WTC11 (cell line): ENCODE measurements at regions not wholly inside any gene's neighbourhood (a gene's known extent, or its start where the extent isn't known, plus 50 kb on each side); places are given as distances from the start of the nearest gene placed in this dataset.

Experiments
- ATAC-seq: fragments of 200-7000 bp; cut with Tn5 transposase; 2 replicates; pipeline ENCODE4 v1.10.0; 2021; ENCODE audit warnings: mild to moderate bottlenecking, moderate library complexity
- CTCF ChIA-PET: fragments of 300-600 bp; sonication (Branson Sonifier 250); formaldehyde crosslinking; loops from one replicate; lab custom pipeline; 2021; ENCODE audit warnings: antibody characterized with exemption; lab: Charles Lee
- POLR2A ChIA-PET: fragments of 350-600 bp; sonication (Branson Sonifier 250); formaldehyde crosslinking; loops from one replicate; lab custom pipeline; 2021; ENCODE audit warnings: antibody characterized with exemption; lab: Charles Lee
- DNase-seq: peaks from one replicate; pipeline ENCODE4 v3.0.0; 2021; ENCODE audit warnings: low spot score
- H3K27ac Mint-ChIP-seq: 2 replicates; pipeline ENCODE4 v1.8.0; 2021; ENCODE audit warnings: mixed read lengths
- H3K27me3 Mint-ChIP-seq: 2 replicates; pipeline ENCODE4 v1.8.0; 2021; ENCODE audit warnings: low read depth, mild to moderate bottlenecking, moderate library complexity, mixed read lengths
- H3K36me3 Mint-ChIP-seq: 2 replicates; pipeline ENCODE4 v1.8.0; 2021; ENCODE audit warnings: mixed read lengths
- H3K4me1 Mint-ChIP-seq: 2 replicates; pipeline ENCODE4 v1.8.0; 2022; ENCODE audit warnings: mixed read lengths
- H3K4me3 Mint-ChIP-seq: 2 replicates; pipeline ENCODE4 v1.8.0; 2021; ENCODE audit warnings: mild to moderate bottlenecking, moderate library complexity, mixed read lengths
- H3K9me3 Mint-ChIP-seq: 2 replicates; pipeline ENCODE4 v1.8.0; 2021; ENCODE audit warnings: mixed read lengths
- CBFB ChIP-seq: sonication (generic); formaldehyde crosslinking; IDR thresholded peaks from 2 replicates; pipeline ENCODE4 v1.8.1; 2022; ENCODE audit warnings: mild to moderate bottlenecking, low read depth, missing genetic modification reagents
- EMX1 ChIP-seq: fragments of 250-450 bp; sonication (Bioruptor Pico); IDR thresholded peaks from 2 replicates; pipeline ENCODE4 v1.8.0; 2021; ENCODE audit warnings: mild to moderate bottlenecking
- FOXJ3 ChIP-seq: sonication (generic); formaldehyde crosslinking; IDR thresholded peaks from 2 replicates; pipeline ENCODE4 v1.9.0; 2021; ENCODE audit warnings: missing genetic modification reagents, mild to moderate bottlenecking, borderline replicate concordance
- NR2C2 ChIP-seq: sonication (generic); formaldehyde crosslinking; IDR thresholded peaks from 2 replicates; pipeline ENCODE4 v1.8.0; 2022; ENCODE audit warnings: mild to moderate bottlenecking, missing genetic modification reagents
- NR3C1 ChIP-seq: sonication (generic); formaldehyde crosslinking; conservative IDR thresholded peaks from 2 replicates; pipeline ENCODE4 v1.8.1; 2023; ENCODE audit warnings: low read depth, mild to moderate bottlenecking, missing genetic modification reagents
- SOX15 ChIP-seq: fragments of 250-450 bp; sonication (Bioruptor Pico); IDR thresholded peaks from 2 replicates; pipeline ENCODE4 v1.9.0; 2021; ENCODE audit warnings: mild to moderate bottlenecking
- TCF7 ChIP-seq: sonication (generic); formaldehyde crosslinking; IDR thresholded peaks from 2 replicates; pipeline ENCODE4 v1.8.0; 2022; ENCODE audit warnings: mild to moderate bottlenecking, low read depth, missing genetic modification reagents, moderate library complexity
- ZBTB21 ChIP-seq: sonication (generic); formaldehyde crosslinking; IDR thresholded peaks from 2 replicates; pipeline ENCODE4 v1.8.1; 2023; ENCODE audit warnings: mild to moderate bottlenecking, missing genetic modification reagents, borderline replicate concordance
- ZNF219 ChIP-seq: sonication (generic); formaldehyde crosslinking; IDR thresholded peaks from 2 replicates; pipeline ENCODE4 v1.8.0; 2023; ENCODE audit warnings: missing genetic modification reagents, mild to moderate bottlenecking, borderline replicate concordance
- ZNF396 ChIP-seq: fragments of 250-450 bp; sonication (Bioruptor Pico); IDR thresholded peaks from 2 replicates; pipeline ENCODE4 v1.8.0; 2021; ENCODE audit warnings: mild to moderate bottlenecking, moderate library complexity, borderline replicate concordance
- TF ChIP-seq, protein P1 (sequence below): sonication (generic); formaldehyde crosslinking; IDR thresholded peaks from 2 replicates; pipeline ENCODE4 v1.8.1; 2023; ENCODE audit warnings: mild to moderate bottlenecking, missing genetic modification reagents, borderline replicate concordance
- TF ChIP-seq, protein P2 (sequence below): sonication (generic); formaldehyde crosslinking; IDR thresholded peaks from 2 replicates; pipeline ENCODE4 v1.8.0; 2022; ENCODE audit warnings: mild to moderate bottlenecking, missing genetic modification reagents
- TF ChIP-seq, protein P3 (sequence below): sonication (generic); formaldehyde crosslinking; IDR thresholded peaks from 2 replicates; pipeline ENCODE4 v1.8.1; 2023; ENCODE audit warnings: mild to moderate bottlenecking, missing genetic modification reagents, moderate library complexity
- TF ChIP-seq, protein P4 (sequence below): sonication (generic); formaldehyde crosslinking; IDR thresholded peaks from 2 replicates; pipeline ENCODE4 v1.8.0; 2022; ENCODE audit warnings: mild to moderate bottlenecking, missing genetic modification reagents

DNA sequence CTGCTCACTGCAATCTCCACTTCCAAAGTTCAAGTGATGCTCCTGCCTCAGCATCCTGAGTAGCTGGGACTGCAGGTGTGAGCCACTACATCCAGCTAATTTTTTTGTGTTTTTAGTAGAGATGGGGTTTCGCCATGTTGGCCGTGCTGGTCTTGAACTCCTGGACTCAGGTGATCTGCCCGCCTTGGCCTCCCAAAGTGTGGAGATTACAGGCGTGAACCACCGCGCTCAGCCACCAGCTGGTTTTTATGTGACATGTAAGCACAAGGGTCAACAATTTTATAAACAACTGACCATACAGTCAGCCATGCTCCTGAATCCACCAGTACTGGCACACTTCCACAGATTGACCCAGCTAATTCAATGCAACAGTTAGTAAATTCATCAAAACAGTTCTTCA lies 526.3 kb upstream of the LRRC4C start:
- TF ChIP-seq NR3C1 (no peak), EMX1 (CRISPR knock-in tag) (no peak), TCF7 (CRISPR knock-in tag) (no peak), ZNF396 (no peak), ZNF219 (CRISPR knock-in tag) (no peak), SOX15 (CRISPR knock-in tag) (no peak), ZBTB21 (CRISPR knock-in tag) (no peak)
- TF ChIP-seq, protein P1, sequence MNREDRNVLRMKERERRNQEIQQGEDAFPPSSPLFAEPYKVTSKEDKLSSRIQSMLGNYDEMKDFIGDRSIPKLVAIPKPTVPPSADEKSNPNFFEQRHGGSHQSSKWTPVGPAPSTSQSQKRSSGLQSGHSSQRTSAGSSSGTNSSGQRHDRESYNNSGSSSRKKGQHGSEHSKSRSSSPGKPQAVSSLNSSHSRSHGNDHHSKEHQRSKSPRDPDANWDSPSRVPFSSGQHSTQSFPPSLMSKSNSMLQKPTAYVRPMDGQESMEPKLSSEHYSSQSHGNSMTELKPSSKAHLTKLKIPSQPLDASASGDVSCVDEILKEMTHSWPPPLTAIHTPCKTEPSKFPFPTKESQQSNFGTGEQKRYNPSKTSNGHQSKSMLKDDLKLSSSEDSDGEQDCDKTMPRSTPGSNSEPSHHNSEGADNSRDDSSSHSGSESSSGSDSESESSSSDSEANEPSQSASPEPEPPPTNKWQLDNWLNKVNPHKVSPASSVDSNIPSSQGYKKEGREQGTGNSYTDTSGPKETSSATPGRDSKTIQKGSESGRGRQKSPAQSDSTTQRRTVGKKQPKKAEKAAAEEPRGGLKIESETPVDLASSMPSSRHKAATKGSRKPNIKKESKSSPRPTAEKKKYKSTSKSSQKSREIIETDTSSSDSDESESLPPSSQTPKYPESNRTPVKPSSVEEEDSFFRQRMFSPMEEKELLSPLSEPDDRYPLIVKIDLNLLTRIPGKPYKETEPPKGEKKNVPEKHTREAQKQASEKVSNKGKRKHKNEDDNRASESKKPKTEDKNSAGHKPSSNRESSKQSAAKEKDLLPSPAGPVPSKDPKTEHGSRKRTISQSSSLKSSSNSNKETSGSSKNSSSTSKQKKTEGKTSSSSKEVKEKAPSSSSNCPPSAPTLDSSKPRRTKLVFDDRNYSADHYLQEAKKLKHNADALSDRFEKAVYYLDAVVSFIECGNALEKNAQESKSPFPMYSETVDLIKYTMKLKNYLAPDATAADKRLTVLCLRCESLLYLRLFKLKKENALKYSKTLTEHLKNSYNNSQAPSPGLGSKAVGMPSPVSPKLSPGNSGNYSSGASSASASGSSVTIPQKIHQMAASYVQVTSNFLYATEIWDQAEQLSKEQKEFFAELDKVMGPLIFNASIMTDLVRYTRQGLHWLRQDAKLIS (CRISPR knock-in tag) = no peak
- TF ChIP-seq, protein P2, sequence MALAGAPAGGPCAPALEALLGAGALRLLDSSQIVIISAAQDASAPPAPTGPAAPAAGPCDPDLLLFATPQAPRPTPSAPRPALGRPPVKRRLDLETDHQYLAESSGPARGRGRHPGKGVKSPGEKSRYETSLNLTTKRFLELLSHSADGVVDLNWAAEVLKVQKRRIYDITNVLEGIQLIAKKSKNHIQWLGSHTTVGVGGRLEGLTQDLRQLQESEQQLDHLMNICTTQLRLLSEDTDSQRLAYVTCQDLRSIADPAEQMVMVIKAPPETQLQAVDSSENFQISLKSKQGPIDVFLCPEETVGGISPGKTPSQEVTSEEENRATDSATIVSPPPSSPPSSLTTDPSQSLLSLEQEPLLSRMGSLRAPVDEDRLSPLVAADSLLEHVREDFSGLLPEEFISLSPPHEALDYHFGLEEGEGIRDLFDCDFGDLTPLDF (CRISPR knock-in tag) = no peak
- TF ChIP-seq, protein P3, sequence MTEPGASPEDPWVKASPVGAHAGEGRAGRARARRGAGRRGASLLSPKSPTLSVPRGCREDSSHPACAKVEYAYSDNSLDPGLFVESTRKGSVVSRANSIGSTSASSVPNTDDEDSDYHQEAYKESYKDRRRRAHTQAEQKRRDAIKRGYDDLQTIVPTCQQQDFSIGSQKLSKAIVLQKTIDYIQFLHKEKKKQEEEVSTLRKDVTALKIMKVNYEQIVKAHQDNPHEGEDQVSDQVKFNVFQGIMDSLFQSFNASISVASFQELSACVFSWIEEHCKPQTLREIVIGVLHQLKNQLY (CRISPR knock-in tag) = no peak
- Mint-ChIP-seq H3K9me3 (no peaks in the 10 kb centered on the region), H3K27ac (no peak overlapping the region), H3K4me3 (no peak overlapping the region), H3K4me1 (0 out of 2 replicates have a peak, but pooled peaks cover 3% of the 10 kb centered on the region), H3K27me3 (no peaks in the 10 kb centered on the region), H3K36me3 (no peaks in the 10 kb centered on the region)
- ChIA-PET CTCF (no interaction called here), POLR2A (no interaction called here)
- DNase-seq (no peak), ATAC-seq (no peak)

DNA sequence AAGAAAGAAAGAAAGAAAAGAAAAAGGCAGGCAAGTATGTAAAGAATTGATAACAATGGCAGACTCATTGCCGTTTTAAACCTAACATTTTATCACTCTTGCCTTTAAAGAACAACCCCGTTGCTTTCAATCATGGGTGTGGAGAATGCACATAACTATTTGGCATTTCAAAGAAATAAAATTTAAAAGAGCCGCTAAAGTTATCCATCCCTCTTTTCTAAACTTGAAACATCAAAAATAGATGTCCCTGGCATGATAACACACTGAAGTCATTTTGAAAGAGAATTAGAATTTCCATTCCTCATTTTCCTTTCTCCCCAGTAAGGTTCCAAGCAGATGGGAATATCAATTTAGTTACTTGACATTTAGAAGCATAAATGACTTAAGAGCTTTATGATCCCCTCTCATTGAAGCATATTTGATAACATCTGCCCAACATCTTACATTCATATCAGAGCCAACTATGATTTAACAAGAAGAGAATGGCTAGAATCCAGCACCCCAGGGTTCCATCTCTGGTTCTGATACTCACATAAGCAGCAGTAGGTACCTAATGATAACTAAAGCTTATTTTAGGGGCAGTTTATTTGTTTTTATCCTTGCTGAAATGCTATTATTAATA lies 529.6 kb upstream of the LRRC4C start:
- no peak overlapping the region for H3K4me3 Mint-ChIP-seq
- no peaks in the 10 kb centered on the region for H3K36me3 Mint-ChIP-seq
- DNase-seq (no peak), ATAC-seq (no peak)
- H3K27ac Mint-ChIP-seq = no peak overlapping the region
- ChIA-PET CTCF (no interaction called here), POLR2A (no interaction called here)
- TF ChIP-seq NR2C2 (CRISPR knock-in tag) = no peak
- no peak for TF ChIP-seq FOXJ3 (CRISPR knock-in tag)
- TF ChIP-seq, protein P4, sequence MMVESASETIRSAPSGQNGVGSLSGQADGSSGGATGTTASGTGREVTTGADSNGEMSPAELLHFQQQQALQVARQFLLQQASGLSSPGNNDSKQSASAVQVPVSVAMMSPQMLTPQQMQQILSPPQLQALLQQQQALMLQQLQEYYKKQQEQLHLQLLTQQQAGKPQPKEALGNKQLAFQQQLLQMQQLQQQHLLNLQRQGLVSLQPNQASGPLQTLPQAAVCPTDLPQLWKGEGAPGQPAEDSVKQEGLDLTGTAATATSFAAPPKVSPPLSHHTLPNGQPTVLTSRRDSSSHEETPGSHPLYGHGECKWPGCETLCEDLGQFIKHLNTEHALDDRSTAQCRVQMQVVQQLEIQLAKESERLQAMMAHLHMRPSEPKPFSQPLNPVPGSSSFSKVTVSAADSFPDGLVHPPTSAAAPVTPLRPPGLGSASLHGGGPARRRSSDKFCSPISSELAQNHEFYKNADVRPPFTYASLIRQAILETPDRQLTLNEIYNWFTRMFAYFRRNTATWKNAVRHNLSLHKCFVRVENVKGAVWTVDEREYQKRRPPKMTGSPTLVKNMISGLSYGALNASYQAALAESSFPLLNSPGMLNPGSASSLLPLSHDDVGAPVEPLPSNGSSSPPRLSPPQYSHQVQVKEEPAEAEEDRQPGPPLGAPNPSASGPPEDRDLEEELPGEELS (CRISPR knock-in tag) = no peak
- TF ChIP-seq CBFB (CRISPR knock-in tag) = no peak
- TF ChIP-seq ZBTB21 (CRISPR knock-in tag) = no peak
- no peaks in the 10 kb centered on the region for H3K4me1 Mint-ChIP-seq
- no peaks in the 10 kb centered on the region for H3K27me3 Mint-ChIP-seq
- no peaks in the 10 kb centered on the region for H3K9me3 Mint-ChIP-seq

DNA sequence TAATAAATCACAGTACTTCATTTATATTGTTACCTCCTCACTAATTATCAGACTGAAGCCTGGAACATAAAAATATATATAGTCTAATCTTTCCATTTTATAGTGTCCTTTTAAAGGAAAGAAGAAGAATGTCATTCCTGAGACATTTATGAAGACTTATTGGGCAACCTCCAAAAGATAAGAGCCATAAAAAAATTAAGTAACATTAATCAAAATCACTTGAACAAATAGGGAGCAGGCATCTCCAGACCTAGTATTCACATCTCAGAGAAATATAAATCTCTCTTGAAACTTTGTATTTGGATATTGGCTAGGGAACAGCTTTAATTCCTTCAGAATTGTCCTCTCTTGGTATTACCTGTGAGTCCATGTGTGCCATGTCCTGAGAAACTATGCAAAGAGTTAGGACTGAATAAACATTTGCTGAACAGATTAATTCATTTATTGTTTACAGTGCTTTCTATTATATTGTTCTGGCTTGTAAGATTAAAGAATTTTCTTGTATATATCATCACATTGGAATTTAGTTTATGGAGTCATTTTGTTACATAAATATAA lies 530.5 kb upstream of the LRRC4C start:
- TF ChIP-seq, protein P2 (CRISPR knock-in tag) = no peak
- ChIA-PET POLR2A (no interaction called here), CTCF (no interaction called here)
- H3K27ac Mint-ChIP-seq = no peak overlapping the region
- H3K4me1 Mint-ChIP-seq = no peaks in the 10 kb centered on the region
- 0 out of 2 replicates have a peak, but pooled peaks cover 4% of the 10 kb centered on the region for H3K9me3 Mint-ChIP-seq
- DNase-seq (no peak), ATAC-seq (no peak)
- no peaks in the 10 kb centered on the region for H3K36me3 Mint-ChIP-seq
- no peaks in the 10 kb centered on the region for H3K27me3 Mint-ChIP-seq
- H3K4me3 Mint-ChIP-seq = no peak overlapping the region
